DMS114 treated with DMSO at 0.1 percent for 48 hours (cell line): ENCODE measurements at regions not wholly inside any gene's neighbourhood (a gene's known extent, or its start where the extent isn't known, plus 50 kb on each side); places are given as distances from the start of the nearest gene placed in this dataset.
A peak's percentile ranks its signal among the peaks of the same experiment; 100 is the strongest.
"Not testable (repeated sequence)": the region's sequence is repeated elsewhere in the genome, so short reads cannot be mapped to it uniquely, and the experiment has no call there.

ENCODE experiments used
- DNase-seq: peaks from one replicate; lab custom pipeline; 2025; ENCODE audit not compliant: unreplicated experiment; lab: John Stamatoyannopoulos, UW

GRCh38 chr14:31911160-31911559 lies 165.9 kb upstream of the ARHGAP5 start:
- DNase-seq, result no peak

DNA sequence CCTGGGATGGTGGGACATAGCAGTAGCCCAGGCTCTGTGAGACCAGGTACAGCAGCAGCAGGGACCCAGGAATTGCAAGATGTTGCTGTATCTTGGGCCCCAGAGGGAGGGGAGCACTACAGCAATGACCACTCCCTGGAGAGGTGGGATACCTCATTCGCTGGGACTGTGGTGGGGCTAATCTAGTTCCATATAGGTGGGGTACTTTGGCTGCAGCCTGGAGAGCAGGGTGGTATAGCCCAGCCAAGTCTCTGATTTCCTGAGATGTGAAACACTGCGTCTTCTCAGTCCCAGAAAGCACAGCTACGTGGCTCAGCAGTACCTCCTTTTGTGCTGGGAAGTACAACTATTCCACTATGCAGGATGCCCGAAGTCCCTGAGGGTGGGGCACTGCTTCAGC lies 163.7 kb upstream of the ARHGAP5 start:
- no peak for DNase-seq

- DNase-seq, result not testable (repeated sequence)
Observed at GRCh38 chr14:31918289-31918688, 158.8 kb upstream of the ARHGAP5 start.

GRCh38 chr14:31920001-31920400 lies 157.1 kb upstream of the ARHGAP5 start:
- no peak for DNase-seq

DNA sequence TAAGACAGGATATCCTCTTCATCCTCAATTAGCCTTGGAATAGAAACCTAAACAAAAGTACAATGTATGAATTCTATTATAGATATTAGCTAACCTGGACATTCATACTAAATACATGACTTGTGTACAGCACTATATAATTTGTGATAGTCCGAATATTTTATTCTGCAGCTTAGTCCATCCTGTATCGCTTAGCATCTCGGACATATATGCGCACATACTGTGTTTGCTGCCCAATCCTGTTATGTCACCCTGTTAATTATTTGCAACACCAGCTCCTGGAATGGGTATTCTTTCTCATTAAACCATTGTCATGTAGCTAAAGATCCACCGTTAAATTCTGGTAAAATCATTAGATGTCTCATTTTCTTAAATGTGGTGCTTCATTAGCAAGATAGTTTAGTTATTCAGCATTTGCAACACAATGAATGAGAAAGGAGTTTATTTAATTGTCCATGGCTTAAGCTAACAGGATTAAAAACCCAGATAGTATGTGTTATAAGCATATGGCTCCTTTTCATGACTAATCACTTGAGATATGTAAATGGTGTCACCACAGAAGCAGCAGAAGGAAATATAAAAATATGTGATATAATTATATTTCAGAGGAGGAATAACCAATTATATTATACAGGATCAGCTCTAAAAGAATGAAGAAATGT lies 156.0 kb upstream of the ARHGAP5 start:
- DNase-seq, result no peak

DNA sequence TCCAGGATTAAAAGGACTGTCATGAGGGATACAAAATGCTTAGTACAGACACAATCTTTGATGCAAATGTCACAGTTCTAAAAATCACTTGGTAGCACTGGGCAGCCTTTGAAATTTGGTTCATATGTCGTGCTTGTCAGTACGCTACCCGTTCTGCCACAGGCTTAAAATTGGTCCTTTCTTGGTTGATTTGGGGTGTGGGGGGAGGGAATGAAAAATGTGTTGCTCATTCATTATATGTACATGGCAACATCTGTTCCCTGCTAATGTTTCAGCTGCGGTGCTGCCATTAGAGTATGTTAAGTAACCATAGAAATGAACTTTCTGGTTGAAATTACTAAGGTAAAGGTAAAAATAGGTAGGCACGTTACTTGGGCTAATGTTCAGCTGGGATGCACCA lies 155.4 kb upstream of the ARHGAP5 start:
- no peak for DNase-seq

DNA sequence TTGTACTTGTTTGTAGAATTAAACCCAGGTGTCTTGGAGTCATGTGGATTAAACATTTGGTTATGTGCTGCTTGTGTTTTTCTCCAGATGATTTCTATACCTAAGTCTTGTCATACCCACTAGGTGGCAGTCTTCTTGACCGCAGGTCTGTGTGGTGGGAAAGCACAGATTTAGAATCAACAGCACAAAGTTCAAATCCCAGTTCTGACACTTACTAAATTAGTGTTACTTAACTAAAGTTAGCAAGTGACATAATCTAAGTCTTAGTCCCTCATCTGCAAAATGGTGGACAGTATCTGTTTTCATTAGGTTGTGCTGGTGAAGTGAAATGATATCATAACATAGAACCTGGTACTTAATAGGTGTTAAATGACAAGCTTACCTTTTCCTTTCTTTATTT lies 151.0 kb upstream of the ARHGAP5 start:
- peak; percentile 8 for DNase-seq

- DNase-seq, result no peak
Observed at GRCh38 chr14:31926652-31927347, 150.3 kb upstream of the ARHGAP5 start.

GRCh38 chr14:31927348-31927832 lies 149.7 kb upstream of the ARHGAP5 start:
- no peak for DNase-seq

- DNase-seq, result no peak
Observed at GRCh38 chr14:31930070-31930469, 147.0 kb upstream of the ARHGAP5 start.

DNA sequence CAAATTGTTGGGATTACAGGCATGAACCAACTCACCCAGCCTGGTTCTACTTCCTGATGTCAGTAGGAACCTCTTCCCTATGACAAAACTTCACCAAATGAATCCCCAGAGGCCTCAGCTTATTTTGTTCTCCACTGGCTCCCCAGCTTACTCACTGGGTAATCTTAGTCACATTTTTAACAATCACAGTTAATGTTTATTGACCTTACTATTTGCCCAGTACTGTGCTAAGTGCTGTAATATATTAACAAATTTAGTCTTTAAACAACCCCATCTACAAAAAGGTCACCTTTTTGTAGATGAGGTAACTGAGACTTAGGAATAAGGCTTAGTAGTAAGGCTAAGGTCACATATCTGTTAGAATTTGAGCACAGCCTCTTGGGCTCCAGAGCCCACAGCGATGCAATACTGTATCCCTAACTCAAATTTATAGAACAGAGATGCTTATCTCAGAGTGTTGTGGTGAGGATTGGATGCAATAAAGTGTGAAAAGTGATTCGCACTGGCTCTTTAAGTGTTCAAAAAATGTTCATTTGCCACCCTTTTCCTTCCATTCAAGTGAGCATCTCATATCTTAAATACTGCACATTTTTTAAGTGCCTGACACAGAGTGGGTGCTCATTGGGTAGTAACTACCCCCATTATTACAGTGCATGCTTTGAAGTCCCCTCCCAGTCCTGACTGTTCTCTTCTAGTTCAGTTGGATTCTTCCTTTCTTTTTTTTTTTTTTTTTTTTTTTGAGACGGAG lies 146.4 kb upstream of the ARHGAP5 start:
- DNase-seq, result no peak

- DNase-seq, result no peak
Observed at GRCh38 chr14:31932675-31933074, 144.4 kb upstream of the ARHGAP5 start.

- no peak for DNase-seq
Observed at GRCh38 chr14:31933716-31934115, 143.4 kb upstream of the ARHGAP5 start.

- peak; percentile 11 for DNase-seq
Observed at GRCh38 chr14:31934767-31935266, 142.3 kb upstream of the ARHGAP5 start.

GRCh38 chr14:31935391-31935790 lies 141.7 kb upstream of the ARHGAP5 start:
- DNase-seq, result no peak

GRCh38 chr14:31936115-31936514 lies 141.0 kb upstream of the ARHGAP5 start:
- no peak for DNase-seq

GRCh38 chr14:31937730-31938346 lies 139.3 kb upstream of the ARHGAP5 start:
- no peak for DNase-seq

GRCh38 chr14:31939934-31940333 lies 137.2 kb upstream of the ARHGAP5 start:
- DNase-seq, result no peak

DNA sequence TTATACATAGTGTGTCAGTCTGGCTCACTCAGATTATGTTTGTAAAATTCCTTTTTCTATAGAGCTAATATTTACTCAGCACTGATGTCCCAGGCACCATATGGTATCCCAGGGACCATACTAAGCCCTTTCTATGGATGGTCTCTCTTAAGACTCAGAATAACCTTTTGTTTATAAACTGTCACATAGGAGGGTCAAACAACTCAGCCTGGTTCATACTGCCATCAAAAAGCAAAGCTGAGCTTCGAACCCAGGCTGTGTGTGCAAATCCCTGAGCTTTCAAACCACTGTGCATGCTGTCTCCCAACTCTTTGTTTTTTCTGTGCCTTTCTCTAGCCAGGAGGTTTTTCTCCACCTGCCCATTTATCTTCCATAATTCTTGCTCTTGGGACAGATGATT lies 135.6 kb upstream of the ARHGAP5 start:
- no peak for DNase-seq

- no peak for DNase-seq
Observed at GRCh38 chr14:31942166-31942841, 134.8 kb upstream of the ARHGAP5 start.
